ENCODE measurements at regions not wholly inside any gene's neighbourhood (a gene's known extent, or its start where the extent isn't known, plus 50 kb on each side); places are given as distances from the start of the nearest gene placed in this dataset.

GRCh38 chr9:81416476-81417298, 272.7 kb downstream of the TLE1 start:
- no peaks in the 10 kb centered on the region for H3K36me3 Mint-ChIP-seq
- no peaks in the 10 kb centered on the region for H3K27me3 Mint-ChIP-seq
- ATAC-seq (no peak), DNase-seq (no peak)
- POLR2A ChIA-PET = no interaction called here
- H3K4me3 Mint-ChIP-seq = no peak overlapping the region
- no peak overlapping the region for H3K27ac Mint-ChIP-seq
- H3K4me1 Mint-ChIP-seq = no peaks in the 10 kb centered on the region
- peaks cover 0 to 11% (median 0%) of the 10 kb centered on the region in 9 donors for H3K9me3 Mint-ChIP-seq

- ATAC-seq (no peak), DNase-seq (no peak)
- Mint-ChIP-seq H3K27ac (no peak overlapping the region), H3K9me3 (peaks cover 0 to 9% (median 0%) of the 10 kb centered on the region in 9 donors), H3K36me3 (no peaks in the 10 kb centered on the region), H3K4me1 (no peaks in the 10 kb centered on the region), H3K4me3 (no peak overlapping the region), H3K27me3 (no peaks in the 10 kb centered on the region)
- POLR2A ChIA-PET = no interaction called here
Measured at GRCh38 chr9:81414836-81415235, 274.5 kb downstream of the TLE1 start.

- no peaks in the 10 kb centered on the region for H3K27me3 Mint-ChIP-seq
- no peak for DNase-seq
- H3K36me3 Mint-ChIP-seq = no peaks in the 10 kb centered on the region
- H3K27ac Mint-ChIP-seq = no peak overlapping the region
- ATAC-seq = no peak
- POLR2A ChIA-PET = no interaction called here
- peaks cover 0 to 6% (median 0%) of the 10 kb centered on the region in 9 donors for H3K9me3 Mint-ChIP-seq
- H3K4me1 Mint-ChIP-seq = no peaks in the 10 kb centered on the region
- H3K4me3 Mint-ChIP-seq = no peak overlapping the region
Measured at GRCh38 chr9:81411961-81412360, 277.4 kb downstream of the TLE1 start.

- DNase-seq (no peak), ATAC-seq (no peak)
- H3K27ac Mint-ChIP-seq = no peak overlapping the region
- no peaks in the 10 kb centered on the region for H3K9me3 Mint-ChIP-seq
- no peaks in the 10 kb centered on the region for H3K27me3 Mint-ChIP-seq
- no peak overlapping the region for H3K4me3 Mint-ChIP-seq
- H3K4me1 Mint-ChIP-seq = no peaks in the 10 kb centered on the region
- POLR2A ChIA-PET = no interaction called here
- no peaks in the 10 kb centered on the region for H3K36me3 Mint-ChIP-seq
Measured at GRCh38 chr9:81410201-81410600, 279.1 kb downstream of the TLE1 start.

- peaks cover 0 to 9% (median 0%) of the 10 kb centered on the region in 9 donors for H3K9me3 Mint-ChIP-seq
- no peak for DNase-seq
- H3K36me3 Mint-ChIP-seq = no peaks in the 10 kb centered on the region
- no peak overlapping the region for H3K4me3 Mint-ChIP-seq
- H3K4me1 Mint-ChIP-seq = no peaks in the 10 kb centered on the region
- ATAC-seq = no peak
- H3K27ac Mint-ChIP-seq = no peak overlapping the region
- H3K27me3 Mint-ChIP-seq = peaks cover 0 to 10% (median 0%) of the 10 kb centered on the region in 5 donors
- POLR2A ChIA-PET = no interaction called here
Measured at GRCh38 chr9:81408951-81409350, 280.4 kb downstream of the TLE1 start.

GRCh38 chr9:81404931-81405598, 284.3 kb downstream of the TLE1 start:
- no peaks in the 10 kb centered on the region for H3K4me1 Mint-ChIP-seq
- no peak for DNase-seq
- no peak for ATAC-seq
- POLR2A ChIA-PET = no interaction called here
- peaks cover 0 to 10% (median 0%) of the 10 kb centered on the region in 9 donors for H3K9me3 Mint-ChIP-seq
- H3K4me3 Mint-ChIP-seq = no peak overlapping the region
- no peak overlapping the region for H3K27ac Mint-ChIP-seq
- no peaks in the 10 kb centered on the region for H3K36me3 Mint-ChIP-seq
- peaks cover 0 to 10% (median 0%) of the 10 kb centered on the region in 5 donors for H3K27me3 Mint-ChIP-seq

GRCh38 chr9:81397481-81398381, 291.6 kb downstream of the TLE1 start:
- POLR2A ChIA-PET = no interaction called here
- no peak overlapping the region for H3K27ac Mint-ChIP-seq
- no peaks in the 10 kb centered on the region for H3K36me3 Mint-ChIP-seq
- H3K4me1 Mint-ChIP-seq = no peaks in the 10 kb centered on the region
- no peak for DNase-seq
- peaks cover 0 to 3% (median 0%) of the 10 kb centered on the region in 9 donors for H3K9me3 Mint-ChIP-seq
- no peak overlapping the region for H3K4me3 Mint-ChIP-seq
- ATAC-seq = no peak
- no peaks in the 10 kb centered on the region for H3K27me3 Mint-ChIP-seq

GRCh38 chr9:81396528-81396927, 292.8 kb downstream of the TLE1 start:
- DNase-seq (no peak), ATAC-seq (no peak)
- Mint-ChIP-seq H3K27ac (no peak overlapping the region), H3K36me3 (no peaks in the 10 kb centered on the region), H3K27me3 (no peaks in the 10 kb centered on the region), H3K4me1 (no peaks in the 10 kb centered on the region), H3K9me3 (peaks cover 0 to 3% (median 0%) of the 10 kb centered on the region in 9 donors), H3K4me3 (no peak overlapping the region)
- POLR2A ChIA-PET = no interaction called here

GRCh38 chr9:81395676-81396054, 293.7 kb downstream of the TLE1 start:
- Mint-ChIP-seq H3K4me3 (no peak overlapping the region), H3K36me3 (no peaks in the 10 kb centered on the region), H3K27me3 (peaks cover 0 to 5% (median 0%) of the 10 kb centered on the region in 5 donors), H3K4me1 (no peaks in the 10 kb centered on the region), H3K27ac (no peak overlapping the region), H3K9me3 (peaks cover 0 to 3% (median 0%) of the 10 kb centered on the region in 9 donors)
- POLR2A ChIA-PET = no interaction called here
- no peak for ATAC-seq
- no peak for DNase-seq

- H3K27ac Mint-ChIP-seq = no peak overlapping the region
- no peaks in the 10 kb centered on the region for H3K4me1 Mint-ChIP-seq
- DNase-seq (no peak), ATAC-seq (no peak)
- H3K9me3 Mint-ChIP-seq = peaks cover 0 to 3% (median 0%) of the 10 kb centered on the region in 9 donors
- peaks cover 0 to 8% (median 0%) of the 10 kb centered on the region in 5 donors for H3K27me3 Mint-ChIP-seq
- no peak overlapping the region for H3K4me3 Mint-ChIP-seq
- POLR2A ChIA-PET = no interaction called here
- H3K36me3 Mint-ChIP-seq = no peaks in the 10 kb centered on the region
Measured at GRCh38 chr9:81394881-81395675, 294.3 kb downstream of the TLE1 start.

GRCh38 chr9:81393985-81394811, 295.1 kb downstream of the TLE1 start:
- DNase-seq (no peak), ATAC-seq (no peak)
- peaks cover 0 to 8% (median 0%) of the 10 kb centered on the region in 5 donors for H3K27me3 Mint-ChIP-seq
- H3K4me3 Mint-ChIP-seq = no peak overlapping the region
- POLR2A ChIA-PET = no interaction called here
- H3K4me1 Mint-ChIP-seq = no peaks in the 10 kb centered on the region
- H3K9me3 Mint-ChIP-seq = peaks cover 0 to 3% (median 0%) of the 10 kb centered on the region in 9 donors
- no peak overlapping the region for H3K27ac Mint-ChIP-seq
- H3K36me3 Mint-ChIP-seq = no peaks in the 10 kb centered on the region

- ATAC-seq (no peak), DNase-seq (no peak)
- peaks cover 0 to 13% (median 0%) of the 10 kb centered on the region in 5 donors for H3K27me3 Mint-ChIP-seq
- H3K9me3 Mint-ChIP-seq = peaks cover 0 to 3% (median 0%) of the 10 kb centered on the region in 9 donors
- H3K36me3 Mint-ChIP-seq = no peaks in the 10 kb centered on the region
- POLR2A ChIA-PET = no interaction called here
- no peak overlapping the region for H3K4me3 Mint-ChIP-seq
- no peaks in the 10 kb centered on the region for H3K4me1 Mint-ChIP-seq
- H3K27ac Mint-ChIP-seq = no peak overlapping the region
Measured at GRCh38 chr9:81391457-81391825, 297.9 kb downstream of the TLE1 start.

All from naive thymus-derived CD8-positive, alpha-beta T cell (primary cell).